ENCODE measurements at regions not wholly inside any gene's neighbourhood (a gene's known extent, or its start where the extent isn't known, plus 50 kb on each side); places are given as distances from the start of the nearest gene placed in this dataset.
"Not testable (repeated sequence)": the region's sequence is repeated elsewhere in the genome, so short reads cannot be mapped to it uniquely, and the experiment has no call there.

- ATAC-seq (no peak), DNase-seq (no peak)
- Histone ChIP-seq H3K4me3 (no peak overlapping the region), H3K36me3 (no peaks in the 10 kb centered on the region), H3K9me3 (no peaks in the 10 kb centered on the region), H3K27ac (no peak overlapping the region), H3K27me3 (no peaks in the 10 kb centered on the region), H3K4me1 (no peaks in the 10 kb centered on the region)
- TF ChIP-seq CTCF (IDR thresholded peaks at IDR 0.05) (no peak), POLR2A (IDR thresholded peaks at IDR 0.05) (no peak)
- intact Hi-C loops (cut with DNase I): no loop called here
- WGBS (ENCODE audit: insufficient coverage, low coverage, low lambda C conversion rate, missing lambda C conversion rate): 40% methylated on average over 2 of the region's 2 CpGs
Measured at GRCh38 chr9:30289435-30289834, 2095.0 kb upstream of the ACO1 start.

- H3K9me3 ChIP-seq; intact Hi-C loops (cut with DNase I); H3K4me3 ChIP-seq; H3K4me1 ChIP-seq; H3K36me3 ChIP-seq; ATAC-seq; H3K27me3 ChIP-seq; H3K27ac ChIP-seq; DNase-seq: not testable (repeated sequence)
Measured at GRCh38 chr9:30292026-30292425, 2092.4 kb upstream of the ACO1 start.

- no peaks in the 10 kb centered on the region for H3K9me3 ChIP-seq
- H3K36me3 ChIP-seq: no peaks in the 10 kb centered on the region
- DNase-seq (no peak), ATAC-seq (no peak)
- no peaks in the 10 kb centered on the region for H3K27me3 ChIP-seq
- intact Hi-C loops (cut with DNase I): no loop called here
- no peaks in the 10 kb centered on the region for H3K4me1 ChIP-seq
- H3K27ac ChIP-seq: no peak overlapping the region
- H3K4me3 ChIP-seq: no peak overlapping the region
- 33% methylated on average over 1 of the region's 1 CpG for WGBS (ENCODE audit: insufficient coverage, low coverage, low lambda C conversion rate, missing lambda C conversion rate)
- TF ChIP-seq CTCF (IDR thresholded peaks at IDR 0.05) (no peak), POLR2A (IDR thresholded peaks at IDR 0.05) (no peak)
Measured at GRCh38 chr9:30293231-30293630, 2091.2 kb upstream of the ACO1 start.

- Histone ChIP-seq H3K27ac (no peak overlapping the region), H3K27me3 (no peaks in the 10 kb centered on the region), H3K9me3 (no peaks in the 10 kb centered on the region), H3K4me1 (no peaks in the 10 kb centered on the region), H3K36me3 (no peaks in the 10 kb centered on the region), H3K4me3 (no peak overlapping the region)
- intact Hi-C loops (cut with DNase I): no loop called here
- peak in 1 of 4 donors; percentile 47 for ATAC-seq
- WGBS (ENCODE audit: insufficient coverage, low coverage, low lambda C conversion rate, missing lambda C conversion rate): no CpG with 5 or more reads among the region's 25 CpGs
- no peak for TF ChIP-seq CTCF (IDR thresholded peaks at IDR 0.05)
- no peak for TF ChIP-seq POLR2A (IDR thresholded peaks at IDR 0.05)
- peak in 1 of 3 donors; percentile 43 for DNase-seq
Measured at GRCh38 chr9:30299126-30299780, 2085.2 kb upstream of the ACO1 start.

GRCh38 chr9:30301271-30301963 lies 2083.0 kb upstream of the ACO1 start:
- TF ChIP-seq POLR2A (IDR thresholded peaks at IDR 0.05): no peak
- no peak for TF ChIP-seq CTCF (IDR thresholded peaks at IDR 0.05)
- intact Hi-C loops (cut with DNase I): no loop called here
- WGBS (ENCODE audit: insufficient coverage, low coverage, low lambda C conversion rate, missing lambda C conversion rate): 19% methylated on average over 5 of the region's 5 CpGs
- DNase-seq: no peak
- ATAC-seq: peak; percentile 38 to 60 (median 52)
- H3K4me3 ChIP-seq: no peak overlapping the region
- no peaks in the 10 kb centered on the region for H3K36me3 ChIP-seq
- H3K4me1 ChIP-seq: no peaks in the 10 kb centered on the region
- no peak overlapping the region for H3K27ac ChIP-seq
- H3K9me3 ChIP-seq: no peaks in the 10 kb centered on the region
- H3K27me3 ChIP-seq: no peaks in the 10 kb centered on the region

Measured in right lobe of liver (tissue), 6 donors.